NCI-H2081 (cell line): ENCODE measurements at regions not wholly inside any gene's neighbourhood (a gene's known extent, or its start where the extent isn't known, plus 50 kb on each side); places are given as distances from the start of the nearest gene placed in this dataset.
"Not testable (repeated sequence)": the region's sequence is repeated elsewhere in the genome, so short reads cannot be mapped to it uniquely, and the experiment has no call there.

Experiments
- DNase-seq, 2 experiments: peaks; one replicate each; lab custom pipeline; 2025; lab: John Stamatoyannopoulos, UW

DNA sequence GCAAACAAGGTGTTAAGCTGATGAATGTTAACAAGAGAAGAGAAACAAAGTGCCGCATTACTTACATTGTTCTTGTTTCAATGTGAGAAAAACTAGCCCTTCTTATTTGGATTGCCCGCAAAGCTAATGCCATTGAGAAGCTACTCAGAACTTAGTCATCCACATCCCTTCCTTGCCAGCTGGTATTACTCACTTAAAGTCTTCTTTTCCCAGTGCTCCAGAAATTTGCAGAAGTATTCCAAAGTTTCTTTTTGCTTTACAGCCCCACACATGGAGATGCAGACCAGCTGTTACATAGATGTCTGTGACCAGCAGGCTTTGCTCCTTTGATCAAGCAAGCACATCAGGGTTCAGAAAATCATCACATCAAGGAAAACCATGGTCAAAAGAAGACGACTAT is 529.0 kb downstream of the TBC1D32 start:
- no peak for DNase-seq

DNA sequence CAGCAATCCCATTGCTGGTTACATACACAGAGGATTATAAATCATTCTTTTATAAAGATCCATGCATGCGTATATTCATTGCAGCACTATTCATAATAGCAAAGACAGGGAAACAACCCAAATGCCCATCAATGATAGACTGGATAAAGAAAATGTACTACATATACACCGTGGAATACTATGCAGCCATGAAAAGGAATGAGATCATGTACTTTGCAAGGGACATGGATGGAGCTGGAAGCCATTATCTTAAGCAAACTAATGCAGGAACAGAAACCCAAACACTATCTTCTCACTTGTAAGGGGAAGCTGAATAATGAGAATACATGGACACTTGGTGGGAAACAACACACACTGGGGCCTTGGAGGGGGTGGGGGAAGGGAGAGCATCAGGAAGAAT is 529.7 kb downstream of the TBC1D32 start:
- DNase-seq: no peak

GRCh38 chr6:120786682-120787081 is 547.6 kb downstream of the TBC1D32 start:
- DNase-seq: no peak

DNA sequence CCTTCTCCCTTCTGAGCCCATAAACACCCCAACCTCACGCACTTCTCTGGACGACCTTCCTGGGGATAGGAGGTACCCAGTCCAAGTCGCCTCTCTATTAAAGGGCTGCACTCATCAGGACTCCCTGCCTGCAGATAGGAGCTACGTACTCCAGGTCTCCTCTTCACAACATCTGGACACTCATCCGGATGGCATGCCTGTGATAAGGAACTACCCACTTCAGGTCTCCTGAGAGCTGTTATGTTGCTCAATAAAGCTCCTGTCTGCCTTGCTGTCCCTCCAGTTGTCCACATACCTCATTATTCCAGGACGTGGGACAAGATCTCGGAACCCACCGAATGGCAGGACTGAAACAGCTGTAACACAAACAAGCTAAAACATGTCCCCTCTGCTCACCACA is 548.0 kb downstream of the TBC1D32 start:
- DNase-seq: no peak

DNA sequence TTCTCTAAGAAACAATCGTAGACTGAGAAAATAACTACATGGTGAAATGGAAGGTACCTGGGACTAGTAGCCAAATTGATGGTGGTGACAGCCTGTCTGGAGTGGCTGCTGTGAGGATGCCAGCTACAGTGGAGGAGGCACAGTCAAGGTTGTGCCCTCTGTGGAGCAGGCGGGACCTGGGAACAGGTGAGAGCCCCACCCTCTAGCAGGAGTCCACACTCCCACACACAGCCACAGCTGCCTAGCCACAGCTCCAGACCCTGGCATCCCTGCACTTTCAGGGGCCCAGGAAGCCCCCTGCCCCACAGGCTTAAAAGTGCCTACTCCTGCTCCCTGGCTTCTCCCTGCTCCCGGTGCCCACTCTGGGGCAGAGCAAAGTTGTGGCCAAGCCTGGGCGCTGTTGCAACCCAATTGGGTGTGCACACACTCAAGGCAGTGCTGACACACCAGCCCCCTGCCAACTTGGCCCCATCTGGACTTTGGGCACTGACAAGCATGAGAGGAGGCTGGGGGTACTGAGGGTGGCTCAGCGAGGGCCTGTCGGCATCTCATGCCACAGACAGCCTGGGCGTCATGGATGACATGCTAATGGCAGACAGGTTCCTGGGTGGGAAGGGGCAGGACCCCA is 548.7 kb downstream of the TBC1D32 start:
- no peak for DNase-seq

DNA sequence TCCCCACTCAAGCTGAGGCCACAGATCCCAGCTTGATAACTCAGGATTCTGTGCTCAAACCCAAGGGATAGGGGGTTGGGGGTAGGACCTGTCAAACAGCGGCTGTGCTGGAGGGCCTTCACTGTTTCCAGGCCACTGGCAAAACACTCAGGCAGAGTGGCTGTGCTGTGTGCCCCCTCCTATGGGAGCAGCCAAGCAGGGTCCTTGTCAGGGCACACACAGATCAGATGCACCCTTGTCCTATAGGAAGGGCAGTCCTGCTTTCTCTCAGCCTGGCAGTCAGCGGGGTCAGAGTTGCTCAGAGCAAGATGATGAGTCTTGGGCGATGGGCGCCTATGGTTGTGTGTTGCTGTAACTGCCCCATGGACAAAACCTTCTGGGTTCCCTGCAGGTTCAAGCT is 554.8 kb downstream of the TBC1D32 start:
- DNase-seq: no peak

DNA sequence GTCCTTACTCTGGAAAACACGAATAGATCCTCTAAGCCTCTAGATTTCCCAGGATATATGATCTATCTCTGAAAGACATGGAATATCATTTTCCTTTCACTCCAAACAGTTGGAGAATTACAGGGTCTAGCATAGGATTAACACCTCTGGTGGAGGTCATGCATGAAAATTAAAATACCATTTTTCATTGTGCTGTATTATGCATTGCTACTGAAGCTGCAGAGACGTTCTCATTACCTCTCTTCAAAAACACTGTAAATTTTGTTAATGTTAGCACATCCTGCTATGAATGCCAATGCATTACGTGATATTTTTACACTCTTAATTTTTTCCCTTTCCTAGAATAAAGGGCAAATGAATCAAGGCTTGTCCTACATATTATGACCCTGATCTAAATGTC is 558.6 kb downstream of the TBC1D32 start:
- no peak for DNase-seq

GRCh38 chr6:120774275-120774674 is 560.0 kb downstream of the TBC1D32 start:
- no peak for DNase-seq

DNA sequence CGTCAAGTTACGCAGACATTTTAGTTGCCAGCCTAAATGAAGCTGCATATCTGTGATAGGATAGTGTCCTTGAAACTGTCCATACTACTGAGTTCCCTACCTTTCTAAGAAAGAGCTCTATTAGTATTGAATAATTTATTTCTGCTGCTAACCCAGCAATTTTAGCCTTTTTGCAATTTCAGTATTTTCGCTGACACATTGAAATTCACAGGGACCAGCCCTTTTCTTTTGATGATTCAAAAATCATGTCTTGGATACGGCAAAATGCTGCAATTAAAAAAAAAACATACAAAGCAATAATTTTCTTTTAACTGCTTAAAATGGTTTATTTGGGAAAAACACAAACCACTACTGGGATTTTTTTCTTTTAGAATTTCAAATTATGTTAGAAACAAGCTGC is 563.3 kb downstream of the TBC1D32 start:
- DNase-seq: no peak

DNA sequence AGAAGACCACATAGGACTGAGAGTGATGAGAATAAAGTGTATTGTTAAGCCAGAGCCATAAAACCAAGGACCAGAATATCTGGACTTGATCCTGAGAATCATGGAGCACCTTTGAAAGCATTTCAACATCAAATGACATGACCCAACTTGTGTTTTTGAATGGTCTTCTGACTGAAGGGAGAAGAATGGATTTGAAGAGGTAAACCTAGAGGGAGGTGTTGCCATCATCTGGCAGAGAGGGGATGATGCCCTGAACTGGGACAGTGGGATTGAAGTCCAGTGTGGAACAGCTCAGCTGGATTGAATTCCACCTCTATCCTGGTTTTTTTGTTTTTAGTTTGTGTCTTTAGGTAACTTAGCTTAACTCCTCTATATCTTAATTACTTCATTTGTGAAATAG is 570.0 kb downstream of the TBC1D32 start:
- no peak for DNase-seq

- DNase-seq: no peak
These were observed 574.7 kb downstream of the TBC1D32 start for GRCh38 chr6:120759570-120759969.

- not testable (repeated sequence) for DNase-seq
These were observed 585.7 kb downstream of the TBC1D32 start for GRCh38 chr6:120748574-120748973.

DNA sequence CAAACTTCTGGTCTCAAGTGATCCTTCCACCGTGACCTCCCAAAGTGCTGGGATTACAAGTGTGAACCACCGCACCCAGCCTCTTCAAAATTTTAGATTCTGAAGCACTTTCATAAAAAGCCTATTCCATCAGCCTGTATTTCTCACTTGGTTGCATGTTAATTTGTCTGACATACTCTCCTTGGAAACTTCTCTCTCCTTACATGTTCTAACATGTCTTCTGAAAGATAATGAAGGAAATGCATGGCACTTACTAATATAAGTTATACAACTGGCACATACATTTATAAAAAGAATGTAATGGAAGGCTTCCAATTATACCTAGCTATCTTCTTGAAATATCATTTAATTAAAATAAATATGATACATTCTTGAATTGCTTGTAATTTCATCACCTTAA is 597.5 kb downstream of the TBC1D32 start:
- no peak for DNase-seq

DNA sequence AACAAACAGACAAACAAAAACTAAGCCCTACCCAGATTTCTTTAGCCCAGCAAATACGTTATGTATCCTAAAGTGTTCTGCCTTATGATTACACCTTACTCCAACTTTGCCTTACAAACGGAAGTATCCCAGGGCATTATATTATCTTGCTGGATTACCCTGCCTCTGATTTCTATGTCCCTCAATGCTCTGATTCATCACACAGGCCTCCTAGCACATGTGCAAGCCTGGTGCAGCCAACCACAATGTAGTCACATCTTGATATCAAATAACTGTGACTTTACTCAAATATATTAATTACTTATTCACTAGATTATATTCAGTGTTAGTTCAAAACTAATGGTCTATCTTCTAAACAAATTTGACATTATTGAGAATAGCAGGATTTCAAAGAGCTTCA is 598.6 kb downstream of the TBC1D32 start:
- no peak for DNase-seq

- DNase-seq: no peak
These were observed 623.0 kb downstream of the TBC1D32 start for GRCh38 chr6:120711255-120711654.

GRCh38 chr6:120700001-120700400 is 634.3 kb downstream of the TBC1D32 start:
- no peak for DNase-seq

DNA sequence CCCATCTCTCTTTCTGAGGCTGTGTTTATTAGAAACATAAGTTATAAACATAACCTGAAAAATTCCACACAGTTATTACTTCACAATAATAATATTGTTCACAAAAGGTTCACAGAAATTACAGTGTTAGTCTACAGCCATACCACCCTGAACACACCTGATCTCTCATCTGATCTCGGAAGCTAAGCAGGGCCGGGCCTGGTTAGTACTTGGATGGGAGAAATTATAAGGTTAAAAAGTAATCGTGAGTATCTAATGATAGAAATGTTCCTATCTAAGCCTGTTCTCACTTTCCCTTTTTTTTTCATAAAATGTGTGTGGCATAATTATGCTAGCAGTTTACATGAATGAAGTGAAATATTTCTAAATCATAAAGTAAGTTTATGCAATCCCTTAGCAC is 647.8 kb downstream of the TBC1D32 start:
- no peak for DNase-seq

GRCh38 chr6:120682145-120682544 is 652.1 kb downstream of the TBC1D32 start:
- no peak for DNase-seq

GRCh38 chr6:120681204-120681603 is 653.1 kb downstream of the TBC1D32 start:
- DNase-seq: no peak

DNA sequence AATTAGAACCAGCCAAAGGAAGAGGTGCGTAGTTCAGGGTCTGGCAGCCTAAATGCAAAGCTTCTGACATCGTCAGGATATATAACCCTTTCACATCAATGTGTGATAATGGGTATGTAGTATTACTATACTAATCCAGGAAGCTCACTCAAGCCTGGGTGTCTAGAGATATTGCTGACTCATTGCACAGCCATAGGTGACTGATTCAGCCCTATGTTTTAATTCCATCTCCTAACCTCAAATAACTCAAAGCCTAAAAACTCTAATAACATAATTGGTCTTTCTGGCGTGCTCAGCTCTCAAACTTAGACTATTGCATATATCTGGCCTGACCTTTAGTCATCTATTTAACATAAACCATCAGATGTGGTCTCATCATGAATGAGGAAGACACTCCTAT is 658.4 kb downstream of the TBC1D32 start:
- DNase-seq: no peak

- DNase-seq: no peak
These were observed 662.8 kb downstream of the TBC1D32 start for GRCh38 chr6:120671519-120671918.

DNA sequence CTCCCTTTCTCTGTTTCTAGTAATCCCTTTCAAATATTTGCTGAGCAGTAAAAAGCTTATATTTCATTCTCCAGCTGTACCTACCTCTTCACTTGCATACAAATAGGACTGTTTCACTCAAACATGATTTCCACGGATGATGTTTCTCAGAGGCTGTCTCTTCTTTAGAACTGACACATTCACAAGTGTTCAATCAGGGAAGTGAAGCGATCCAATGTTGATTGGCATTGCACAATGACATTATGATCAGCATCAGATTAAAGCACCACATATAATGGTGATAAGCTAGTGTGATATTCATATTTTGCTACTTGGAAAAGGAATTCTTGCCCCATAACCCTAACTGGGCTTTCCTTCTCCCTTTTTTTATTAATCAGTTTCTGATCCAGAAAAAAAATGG is 681.8 kb downstream of the TBC1D32 start:
- no peak for DNase-seq

GRCh38 chr6:120648713-120649112 is 685.6 kb downstream of the TBC1D32 start:
- no peak for DNase-seq

DNA sequence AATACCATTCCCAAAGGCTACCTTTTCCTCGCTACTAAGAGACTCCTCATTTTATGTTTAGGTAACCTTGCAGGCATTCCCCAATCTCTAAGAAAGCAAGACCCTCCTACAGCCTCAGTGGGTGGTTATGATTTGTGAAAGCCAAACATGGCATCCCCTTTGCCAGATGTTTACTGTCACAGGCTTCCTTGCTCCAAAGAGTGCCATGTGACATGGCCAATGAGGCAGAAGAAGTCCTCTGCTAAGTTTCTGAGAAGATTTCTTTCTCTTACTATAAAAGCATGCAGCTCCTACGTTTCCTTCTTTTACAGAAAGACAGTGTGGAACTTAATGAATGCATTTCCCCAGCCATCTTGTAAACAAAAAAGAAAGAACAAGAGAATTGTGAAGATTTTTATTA is 688.2 kb downstream of the TBC1D32 start:
- no peak for DNase-seq

GRCh38 chr6:120632975-120633374 is 701.3 kb downstream of the TBC1D32 start:
- DNase-seq: no peak
